ENCODE measurements at regions not wholly inside any gene's neighbourhood (a gene's known extent, or its start where the extent isn't known, plus 50 kb on each side); places are given as distances from the start of the nearest gene placed in this dataset.

DNA sequence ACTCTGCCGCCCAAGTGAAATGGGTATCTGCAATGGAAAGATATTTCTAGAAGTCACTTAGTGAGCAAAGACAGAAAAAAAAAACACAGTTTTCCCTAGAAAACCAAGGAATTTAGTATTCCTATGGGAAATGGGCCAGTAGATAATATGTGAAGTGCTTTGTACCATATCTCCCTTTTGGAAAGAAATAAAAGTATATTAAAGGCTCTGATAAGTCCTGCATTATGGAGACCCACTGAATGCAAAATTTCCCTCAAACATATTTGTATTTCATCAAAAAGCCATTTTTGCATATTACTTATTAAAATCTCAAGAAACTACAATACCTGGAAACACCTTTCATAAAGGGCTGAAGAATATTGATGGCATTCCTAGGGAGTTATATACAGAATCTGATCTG, 51.6 kb upstream of the DYNLRB2 start:
- TF ChIP-seq POLR2A (IDR thresholded peaks at IDR 0.05; ENCODE audit: low read depth, low read length): no peak
- TF ChIP-seq POLR2AphosphoS5 (IDR thresholded peaks at IDR 0.05; ENCODE audit: low read depth, low read length): no peak
- TF ChIP-seq TAF1 (IDR thresholded peaks at IDR 0.05; ENCODE audit: low read depth, low read length): no peak
- TF ChIP-seq POU2F2 (IDR thresholded peaks at IDR 0.05; ENCODE audit: low read depth, low read length): no peak
